ENCODE measurements at regions not wholly inside any gene's neighbourhood (a gene's known extent, or its start where the extent isn't known, plus 50 kb on each side); places are given as distances from the start of the nearest gene placed in this dataset.
"Not testable (repeated sequence)": the region's sequence is repeated elsewhere in the genome, so short reads cannot be mapped to it uniquely, and the experiment has no call there.

DNA sequence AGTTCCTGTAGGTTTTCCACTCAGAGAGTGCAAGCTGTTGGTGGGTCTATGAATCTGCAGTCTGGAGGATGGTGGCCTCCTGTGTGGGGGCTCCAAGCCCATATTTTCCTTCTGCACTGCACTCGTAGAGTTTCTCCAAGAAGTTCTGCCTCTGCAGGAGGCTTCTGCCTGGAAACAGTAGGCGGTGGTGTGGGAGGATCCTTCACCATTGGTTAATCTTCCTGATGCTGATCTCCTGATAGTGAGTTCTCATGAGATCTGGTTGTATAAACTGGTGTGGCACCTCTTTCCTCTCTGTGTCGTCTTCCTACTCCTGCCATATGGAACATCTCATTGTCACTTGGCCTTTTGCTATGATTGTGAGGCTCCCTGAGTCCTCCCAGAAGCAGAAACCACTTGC lies 162.8 kb upstream of the ZNF519 start:
- TF ChIP-seq, protein P1, sequence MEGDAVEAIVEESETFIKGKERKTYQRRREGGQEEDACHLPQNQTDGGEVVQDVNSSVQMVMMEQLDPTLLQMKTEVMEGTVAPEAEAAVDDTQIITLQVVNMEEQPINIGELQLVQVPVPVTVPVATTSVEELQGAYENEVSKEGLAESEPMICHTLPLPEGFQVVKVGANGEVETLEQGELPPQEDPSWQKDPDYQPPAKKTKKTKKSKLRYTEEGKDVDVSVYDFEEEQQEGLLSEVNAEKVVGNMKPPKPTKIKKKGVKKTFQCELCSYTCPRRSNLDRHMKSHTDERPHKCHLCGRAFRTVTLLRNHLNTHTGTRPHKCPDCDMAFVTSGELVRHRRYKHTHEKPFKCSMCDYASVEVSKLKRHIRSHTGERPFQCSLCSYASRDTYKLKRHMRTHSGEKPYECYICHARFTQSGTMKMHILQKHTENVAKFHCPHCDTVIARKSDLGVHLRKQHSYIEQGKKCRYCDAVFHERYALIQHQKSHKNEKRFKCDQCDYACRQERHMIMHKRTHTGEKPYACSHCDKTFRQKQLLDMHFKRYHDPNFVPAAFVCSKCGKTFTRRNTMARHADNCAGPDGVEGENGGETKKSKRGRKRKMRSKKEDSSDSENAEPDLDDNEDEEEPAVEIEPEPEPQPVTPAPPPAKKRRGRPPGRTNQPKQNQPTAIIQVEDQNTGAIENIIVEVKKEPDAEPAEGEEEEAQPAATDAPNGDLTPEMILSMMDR (IDR thresholded peaks at IDR 0.05; ENCODE audit: insufficient read depth, low read length) = not testable (repeated sequence)
- TF ChIP-seq, protein P2, sequence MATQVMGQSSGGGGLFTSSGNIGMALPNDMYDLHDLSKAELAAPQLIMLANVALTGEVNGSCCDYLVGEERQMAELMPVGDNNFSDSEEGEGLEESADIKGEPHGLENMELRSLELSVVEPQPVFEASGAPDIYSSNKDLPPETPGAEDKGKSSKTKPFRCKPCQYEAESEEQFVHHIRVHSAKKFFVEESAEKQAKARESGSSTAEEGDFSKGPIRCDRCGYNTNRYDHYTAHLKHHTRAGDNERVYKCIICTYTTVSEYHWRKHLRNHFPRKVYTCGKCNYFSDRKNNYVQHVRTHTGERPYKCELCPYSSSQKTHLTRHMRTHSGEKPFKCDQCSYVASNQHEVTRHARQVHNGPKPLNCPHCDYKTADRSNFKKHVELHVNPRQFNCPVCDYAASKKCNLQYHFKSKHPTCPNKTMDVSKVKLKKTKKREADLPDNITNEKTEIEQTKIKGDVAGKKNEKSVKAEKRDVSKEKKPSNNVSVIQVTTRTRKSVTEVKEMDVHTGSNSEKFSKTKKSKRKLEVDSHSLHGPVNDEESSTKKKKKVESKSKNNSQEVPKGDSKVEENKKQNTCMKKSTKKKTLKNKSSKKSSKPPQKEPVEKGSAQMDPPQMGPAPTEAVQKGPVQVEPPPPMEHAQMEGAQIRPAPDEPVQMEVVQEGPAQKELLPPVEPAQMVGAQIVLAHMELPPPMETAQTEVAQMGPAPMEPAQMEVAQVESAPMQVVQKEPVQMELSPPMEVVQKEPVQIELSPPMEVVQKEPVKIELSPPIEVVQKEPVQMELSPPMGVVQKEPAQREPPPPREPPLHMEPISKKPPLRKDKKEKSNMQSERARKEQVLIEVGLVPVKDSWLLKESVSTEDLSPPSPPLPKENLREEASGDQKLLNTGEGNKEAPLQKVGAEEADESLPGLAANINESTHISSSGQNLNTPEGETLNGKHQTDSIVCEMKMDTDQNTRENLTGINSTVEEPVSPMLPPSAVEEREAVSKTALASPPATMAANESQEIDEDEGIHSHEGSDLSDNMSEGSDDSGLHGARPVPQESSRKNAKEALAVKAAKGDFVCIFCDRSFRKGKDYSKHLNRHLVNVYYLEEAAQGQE (IDR thresholded peaks at IDR 0.05; ENCODE audit: insufficient replicate concordance, low read depth) = not testable (repeated sequence)
